Testis (tissue), 2 donors: ENCODE measurements at regions not wholly inside any gene's neighbourhood (a gene's known extent, or its start where the extent isn't known, plus 50 kb on each side); places are given as distances from the start of the nearest gene placed in this dataset.

Experiments
- DNase-seq: peaks from one replicate; pipeline ENCODE4 v3.0.0-alpha.2; 2019
- H3K27ac ChIP-seq, 2 donors: fragments of 200-600 bp; sonication (generic); one replicate each; pipeline ENCODE4 v1.5.1; 2019
- H3K27me3 ChIP-seq: fragments of 200-600 bp; sonication (generic); one replicate; pipeline ENCODE4 v1.5.1; 2019
- H3K36me3 ChIP-seq: fragments of 200-600 bp; sonication (generic); one replicate; pipeline ENCODE4 v1.5.1; 2017; ENCODE audit warnings: low read depth; ENCODE audit errors: missing control alignments
- H3K4me1 ChIP-seq: fragments of 200-600 bp; sonication (generic); one replicate; pipeline ENCODE4 v1.5.1; 2019
- H3K4me3 ChIP-seq, 2 donors: fragments of 200-600 bp; sonication (generic); one replicate each; pipeline ENCODE4 v1.5.1; 2017 to 2019
- H3K9me3 ChIP-seq: fragments of 200-600 bp; sonication (generic); one replicate; pipeline ENCODE4 v1.5.1; 2017
- POLR2A ChIP-seq: fragments of 450-650 bp; IDR thresholded peaks from one replicate; pipeline ENCODE4 v1.6.1; 2017; ENCODE audit warnings: antibody characterized with exemption, mild to moderate bottlenecking, moderate library complexity
- WGBS, 2 donors: methylation state at CpG; one replicate each; pipeline ENCODE4 v1.1.5; 2018; 5-methylcytosine and 5-hydroxymethylcytosine counted together
- intact Hi-C: fragments of 100-400 bp; cut with DNase I; formaldehyde crosslinking; loops from one replicate; pipeline ENCODE4 v1.15.1; 2023; ENCODE audit warnings: low total_unique reads
- TF ChIP-seq, protein P1 (sequence below), 3 experiments: fragments of 450-650 bp in 2 of 3; fragments of 200-600 bp in 1 of 3; sonication (generic) in 1 of 3; IDR thresholded peaks; one replicate each; pipeline ENCODE4 v1.5.1; 2016 to 2019; ENCODE audit warnings: antibody characterized with exemption in 3 of 3, mild to moderate bottlenecking in 2 of 3, moderate library complexity in 1 of 3

DNA sequence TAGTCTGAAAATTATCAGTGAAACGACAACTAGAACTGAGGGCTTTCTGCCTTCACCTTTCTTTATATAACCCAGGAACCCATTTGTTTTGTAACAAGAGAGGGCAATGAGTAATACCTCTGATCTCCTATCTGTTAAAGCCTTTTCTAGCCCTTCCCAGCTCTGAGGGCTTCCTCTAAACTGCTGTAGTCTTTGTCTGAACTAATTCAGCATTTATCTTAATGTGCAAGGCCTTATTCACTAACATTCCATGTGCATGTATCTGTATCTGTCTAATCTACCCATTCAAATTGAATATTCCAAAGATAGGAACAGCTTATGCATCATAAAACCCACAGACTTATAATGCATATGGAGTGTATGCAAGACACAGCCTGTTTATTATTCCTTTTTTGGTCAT, 167.1 kb downstream of the LYPLAL1 start:
- Histone ChIP-seq H3K4me1 (no peaks in the 10 kb centered on the region), H3K27me3 (no peaks in the 10 kb centered on the region), H3K27ac (no peak overlapping the region), H3K4me3 (no peak overlapping the region), H3K9me3 (no peaks in the 10 kb centered on the region), H3K36me3 (no peaks in the 10 kb centered on the region)
- WGBS, 2 donors: 81 to 89% methylated on average over 1 of the region's 1 CpG
- no peak for DNase-seq
- intact Hi-C loops: no loop called here
- TF ChIP-seq, protein P1, sequence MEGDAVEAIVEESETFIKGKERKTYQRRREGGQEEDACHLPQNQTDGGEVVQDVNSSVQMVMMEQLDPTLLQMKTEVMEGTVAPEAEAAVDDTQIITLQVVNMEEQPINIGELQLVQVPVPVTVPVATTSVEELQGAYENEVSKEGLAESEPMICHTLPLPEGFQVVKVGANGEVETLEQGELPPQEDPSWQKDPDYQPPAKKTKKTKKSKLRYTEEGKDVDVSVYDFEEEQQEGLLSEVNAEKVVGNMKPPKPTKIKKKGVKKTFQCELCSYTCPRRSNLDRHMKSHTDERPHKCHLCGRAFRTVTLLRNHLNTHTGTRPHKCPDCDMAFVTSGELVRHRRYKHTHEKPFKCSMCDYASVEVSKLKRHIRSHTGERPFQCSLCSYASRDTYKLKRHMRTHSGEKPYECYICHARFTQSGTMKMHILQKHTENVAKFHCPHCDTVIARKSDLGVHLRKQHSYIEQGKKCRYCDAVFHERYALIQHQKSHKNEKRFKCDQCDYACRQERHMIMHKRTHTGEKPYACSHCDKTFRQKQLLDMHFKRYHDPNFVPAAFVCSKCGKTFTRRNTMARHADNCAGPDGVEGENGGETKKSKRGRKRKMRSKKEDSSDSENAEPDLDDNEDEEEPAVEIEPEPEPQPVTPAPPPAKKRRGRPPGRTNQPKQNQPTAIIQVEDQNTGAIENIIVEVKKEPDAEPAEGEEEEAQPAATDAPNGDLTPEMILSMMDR (IDR thresholded peaks at IDR 0.05): no peak
- no peak for TF ChIP-seq POLR2A

DNA sequence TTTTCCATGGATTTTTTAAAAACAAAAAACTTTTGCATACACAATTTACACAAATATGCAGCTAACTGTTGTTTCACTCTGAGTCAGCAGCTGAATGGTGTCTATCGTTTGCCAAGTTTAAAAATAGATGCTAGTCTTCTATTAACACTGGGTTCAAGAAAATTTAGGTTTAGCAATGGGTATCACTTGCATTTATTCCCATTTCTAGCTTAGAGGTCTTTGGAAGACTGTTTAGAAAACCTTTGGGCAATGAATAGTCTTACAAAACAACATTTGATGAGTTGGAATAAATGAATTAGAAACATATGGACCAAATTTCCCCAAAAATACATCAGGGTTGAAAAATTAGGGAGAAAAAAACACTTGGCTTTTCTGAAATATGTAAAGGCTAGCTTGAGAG, 165.8 kb downstream of the LYPLAL1 start:
- TF ChIP-seq, protein P1 (IDR thresholded peaks at IDR 0.05): no peak
- no peak for TF ChIP-seq POLR2A
- no peaks in the 10 kb centered on the region for H3K36me3 ChIP-seq
- WGBS, 2 donors: 68 to 74% methylated on average over 1 of the region's 1 CpG
- no peaks in the 10 kb centered on the region for H3K4me1 ChIP-seq
- no peak overlapping the region for H3K4me3 ChIP-seq
- no peak for DNase-seq
- no peak overlapping the region for H3K27ac ChIP-seq
- H3K9me3 ChIP-seq: no peaks in the 10 kb centered on the region
- intact Hi-C loops: no loop called here
- no peaks in the 10 kb centered on the region for H3K27me3 ChIP-seq

DNA sequence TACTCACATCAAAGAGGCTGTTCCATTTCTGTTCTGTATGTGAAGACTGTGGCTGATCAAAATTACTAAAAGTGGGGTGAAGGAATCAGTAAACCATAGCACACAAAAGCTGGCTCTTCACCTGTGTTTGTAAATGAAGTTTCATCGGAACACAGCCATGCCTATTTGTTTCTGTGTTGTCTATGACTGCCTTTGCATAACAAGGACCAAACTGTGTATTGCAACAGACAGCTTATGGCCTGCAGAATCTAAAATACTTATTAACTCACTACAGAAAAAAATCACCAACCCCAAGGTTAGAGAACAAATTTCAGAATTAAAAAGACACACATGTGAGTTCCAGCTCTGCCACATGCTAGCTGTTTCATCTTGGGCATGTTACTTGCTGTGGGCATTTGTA, 163.9 kb downstream of the LYPLAL1 start:
- Histone ChIP-seq H3K27me3 (no peaks in the 10 kb centered on the region), H3K4me3 (no peak overlapping the region), H3K27ac (no peak overlapping the region), H3K9me3 (no peaks in the 10 kb centered on the region), H3K4me1 (no peaks in the 10 kb centered on the region), H3K36me3 (no peaks in the 10 kb centered on the region)
- intact Hi-C loops: no loop called here
- WGBS, 2 donors: 91 to 100% methylated on average over 1 of the region's 1 CpG
- TF ChIP-seq POLR2A: no peak
- TF ChIP-seq, protein P1 (IDR thresholded peaks at IDR 0.05): no peak
- no peak for DNase-seq

DNA sequence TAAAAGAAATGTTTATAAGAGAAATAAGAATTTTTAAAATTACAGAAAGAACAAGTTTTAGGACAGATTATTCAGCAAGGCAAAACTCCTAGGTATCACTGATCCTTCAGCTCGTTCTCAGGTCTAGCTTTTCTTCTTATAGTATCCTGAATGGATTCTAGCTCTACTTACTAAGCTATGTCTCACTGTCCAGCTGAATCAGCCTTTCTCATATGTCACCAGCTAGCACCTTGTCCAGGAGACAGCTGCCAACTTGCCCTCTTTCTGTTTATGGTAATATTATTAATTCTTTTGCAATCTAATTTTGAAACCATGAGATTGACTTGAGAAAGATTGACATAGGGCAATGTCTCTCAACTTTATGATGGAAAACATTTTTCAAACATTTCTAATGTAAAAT, 159.9 kb downstream of the LYPLAL1 start:
- Histone ChIP-seq H3K4me3 (no peak overlapping the region), H3K4me1 (no peaks in the 10 kb centered on the region), H3K27me3 (no peaks in the 10 kb centered on the region), H3K9me3 (no peaks in the 10 kb centered on the region), H3K27ac (no peak overlapping the region), H3K36me3 (no peaks in the 10 kb centered on the region)
- no peak for DNase-seq
- TF ChIP-seq, protein P1 (IDR thresholded peaks at IDR 0.05): no peak
- TF ChIP-seq POLR2A: no peak
- intact Hi-C loops: no loop called here
- WGBS, 2 donors: 84 to 94% methylated on average over 1 of the region's 1 CpG

DNA sequence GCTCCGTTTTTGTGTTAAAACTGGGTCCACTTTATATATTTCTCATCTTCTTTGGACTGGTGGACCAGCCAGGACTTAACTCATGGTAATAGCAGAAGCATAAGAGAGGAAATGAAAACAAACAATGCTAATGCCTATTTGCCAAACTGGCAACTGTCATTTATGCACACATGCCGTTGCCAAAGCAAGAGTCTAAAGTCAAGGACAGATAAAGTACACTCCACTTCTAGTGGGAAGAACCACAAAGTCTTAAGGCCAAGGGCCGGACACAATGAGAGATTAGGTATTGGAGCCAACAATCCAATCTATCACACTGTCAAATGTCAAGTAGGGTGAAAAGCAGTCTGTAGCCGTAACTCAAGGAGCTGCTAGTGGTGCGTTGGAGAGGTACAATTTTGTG, 157.7 kb downstream of the LYPLAL1 start:
- Histone ChIP-seq H3K4me1 (no peaks in the 10 kb centered on the region), H3K4me3 (no peak overlapping the region), H3K27me3 (no peaks in the 10 kb centered on the region), H3K9me3 (no peaks in the 10 kb centered on the region), H3K27ac (no peak overlapping the region), H3K36me3 (no peaks in the 10 kb centered on the region)
- TF ChIP-seq POLR2A: no peak
- TF ChIP-seq, protein P1 (IDR thresholded peaks at IDR 0.05): no peak
- 64 to 81% methylated on average over 5 of the region's 5 CpGs for WGBS, 2 donors
- intact Hi-C loops: no loop called here
- DNase-seq: no peak
